ENCODE measurements at regions not wholly inside any gene's neighbourhood (a gene's known extent, or its start where the extent isn't known, plus 50 kb on each side); places are given as distances from the start of the nearest gene placed in this dataset.

- no peak for DNase-seq
- TF ChIP-seq CTCF (IDR thresholded peaks at IDR 0.05): no peak
- H3K27me3 ChIP-seq: peaks cover 0 to 4% of the 10 kb centered on the region in 2 donors
- intact Hi-C loops (cut with DNase I; ENCODE audit: low total_unique reads): no loop called here
- no peak overlapping the region for H3K27ac ChIP-seq
- no peak overlapping the region for H3K4me3 ChIP-seq
- H3K9me3 ChIP-seq: no peaks in the 10 kb centered on the region
- no peaks in the 10 kb centered on the region for H3K4me1 ChIP-seq
- no peaks in the 10 kb centered on the region for H3K36me3 ChIP-seq
Measured at GRCh38 chr5:61775901-61776300, 443.8 kb downstream of the ZSWIM6 start.

- H3K9me3 ChIP-seq: no peaks in the 10 kb centered on the region
- H3K27me3 ChIP-seq: no peaks in the 10 kb centered on the region
- H3K27ac ChIP-seq: no peak overlapping the region
- no peak for DNase-seq
- H3K4me1 ChIP-seq: no peaks in the 10 kb centered on the region
- H3K4me3 ChIP-seq: no peak overlapping the region
- no peak for TF ChIP-seq CTCF (IDR thresholded peaks at IDR 0.05)
- intact Hi-C loops (cut with DNase I; ENCODE audit: low total_unique reads): no loop called here
- no peaks in the 10 kb centered on the region for H3K36me3 ChIP-seq
Measured at GRCh38 chr5:61777292-61777691, 445.2 kb downstream of the ZSWIM6 start.

- Histone ChIP-seq H3K9me3 (no peaks in the 10 kb centered on the region), H3K27ac (no peak overlapping the region), H3K27me3 (no peaks in the 10 kb centered on the region), H3K4me1 (no peaks in the 10 kb centered on the region), H3K4me3 (no peak overlapping the region), H3K36me3 (no peaks in the 10 kb centered on the region)
- DNase-seq: no peak
- TF ChIP-seq CTCF (IDR thresholded peaks at IDR 0.05): no peak
- intact Hi-C loops (cut with DNase I; ENCODE audit: low total_unique reads): no loop called here
Measured at GRCh38 chr5:61779743-61780142, 447.7 kb downstream of the ZSWIM6 start.

GRCh38 chr5:61783481-61783880, 451.4 kb downstream of the ZSWIM6 start:
- TF ChIP-seq CTCF (IDR thresholded peaks at IDR 0.05): no peak
- Histone ChIP-seq H3K4me1 (no peaks in the 10 kb centered on the region), H3K36me3 (no peaks in the 10 kb centered on the region), H3K9me3 (no peaks in the 10 kb centered on the region), H3K4me3 (no peak overlapping the region), H3K27me3 (no peaks in the 10 kb centered on the region), H3K27ac (no peak overlapping the region)
- DNase-seq: no peak
- intact Hi-C loops (cut with DNase I; ENCODE audit: low total_unique reads): no loop called here

GRCh38 chr5:61784341-61784740, 452.3 kb downstream of the ZSWIM6 start:
- Histone ChIP-seq H3K27ac (no peak overlapping the region), H3K27me3 (no peaks in the 10 kb centered on the region), H3K36me3 (no peaks in the 10 kb centered on the region), H3K9me3 (no peaks in the 10 kb centered on the region), H3K4me1 (no peaks in the 10 kb centered on the region), H3K4me3 (no peak overlapping the region)
- intact Hi-C loops (cut with DNase I; ENCODE audit: low total_unique reads): no loop called here
- no peak for TF ChIP-seq CTCF (IDR thresholded peaks at IDR 0.05)
- peak in 1 of 2 donors; percentile 35 for DNase-seq

GRCh38 chr5:61788548-61788947, 456.5 kb downstream of the ZSWIM6 start:
- no peak for TF ChIP-seq CTCF (IDR thresholded peaks at IDR 0.05)
- Histone ChIP-seq H3K9me3 (no peaks in the 10 kb centered on the region), H3K27me3 (no peaks in the 10 kb centered on the region), H3K4me1 (no peaks in the 10 kb centered on the region), H3K4me3 (no peak overlapping the region), H3K36me3 (no peaks in the 10 kb centered on the region), H3K27ac (no peak overlapping the region)
- intact Hi-C loops (cut with DNase I; ENCODE audit: low total_unique reads): no loop called here
- DNase-seq: no peak
